Psoas muscle (tissue), 7 donors: ENCODE measurements at regions not wholly inside any gene's neighbourhood (a gene's known extent, or its start where the extent isn't known, plus 50 kb on each side); places are given as distances from the start of the nearest gene placed in this dataset.

Experiments used
- ATAC-seq, 4 donors: fragments of 200-7000 bp; cut with Tn5 transposase; one replicate each; pipeline ENCODE4 v1.9.1; 2020; ENCODE audit warnings: moderate library complexity in 3 of 4, mild to moderate bottlenecking in 2 of 4
- DNase-seq, 2 donors: peaks; one replicate each; pipeline ENCODE4 v3.0.0-alpha.2; 2020
- H3K27ac ChIP-seq: fragments of 200-600 bp; one replicate; pipeline ENCODE4 v1.8.0; 2022
- H3K27me3 ChIP-seq, 3 donors: fragments of 200-600 bp in 1 of 3; one replicate each; pipeline versions ENCODE4 v1.6.1 to v1.8.0; 2013 to 2022; ENCODE audit warnings: low read length in 2 of 3, mild to moderate bottlenecking in 2 of 3, moderate library complexity in 1 of 3; ENCODE audit not compliant: insufficient read depth in 3 of 3
- H3K36me3 ChIP-seq, 2 donors: fragments of 200-600 bp in 1 of 2; one replicate each; pipeline versions ENCODE4 v1.6.1 to v1.8.0; 2013 to 2022; ENCODE audit warnings: low read depth in 1 of 2, mild to moderate bottlenecking in 1 of 2, moderate library complexity in 1 of 2; ENCODE audit not compliant: insufficient read depth in 1 of 2
- H3K4me1 ChIP-seq: fragments of 200-600 bp; one replicate; pipeline ENCODE4 v1.8.0; 2022
- H3K4me3 ChIP-seq: fragments of 200-600 bp; one replicate; pipeline ENCODE4 v1.8.0; 2022; ENCODE audit warnings: mild to moderate bottlenecking
- H3K9me3 ChIP-seq: fragments of 200-600 bp; one replicate; pipeline ENCODE4 v1.8.0; 2022
- CTCF ChIP-seq: fragments of 200-600 bp; IDR thresholded peaks from one replicate; pipeline ENCODE4 v1.8.0; 2022; ENCODE audit warnings: antibody characterized with exemption
- WGBS, 3 donors: extraction: QIAGEN DNeasy Blood & Tissue Kit; methylation state at CpG; one replicate each; pipeline versions ENCODE4 v1.1.6 to v1.1.7; 2013; 5-methylcytosine and 5-hydroxymethylcytosine counted together
- intact Hi-C, 2 donors: fragments of 100-400 bp; cut with DNase I; formaldehyde crosslinking; loops; one replicate each; pipeline versions ENCODE4 v1.11.0 to v1.14.2; 2022
- donor health status: healthy with polysubstance abuse.
- donor health status: DM: no; HTN: no; CAD: no; lungs with moderate emphysema.
- donor health status: Bipolar disorder and iron deficiency.
- donor health status: healthy.
- donor health status: DM: yes; HTN: yes; CAD: no.
- donor health status: DM: no; HTN: no; CAD: no.
- donor health status: DM: yes; HTN: yes; CAD: no.

DNA sequence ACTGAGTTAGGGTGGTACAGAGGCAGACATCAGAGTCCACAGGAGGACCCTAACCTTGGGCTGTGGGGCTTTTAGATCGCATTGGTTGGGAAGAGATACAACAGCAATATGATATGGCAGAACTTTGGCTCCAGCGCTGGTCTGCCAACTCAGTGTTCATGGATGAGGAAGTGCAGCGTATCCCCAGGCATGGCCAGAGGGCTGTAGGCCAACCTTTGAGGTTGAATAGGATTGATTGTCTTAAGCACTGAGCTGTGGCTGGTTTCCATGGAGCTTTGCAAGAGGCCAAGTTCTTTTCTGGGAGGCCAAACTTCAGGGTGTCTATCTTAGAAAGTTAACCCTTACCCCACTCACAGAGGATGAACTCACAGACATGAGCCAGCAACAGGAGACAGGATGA lies 144.1 kb upstream of the TMTC4 start:
- no peaks in the 10 kb centered on the region for H3K4me1 ChIP-seq
- H3K36me3 ChIP-seq, result no peaks in the 10 kb centered on the region
- H3K9me3 ChIP-seq, result no peaks in the 10 kb centered on the region
- H3K4me3 ChIP-seq, result no peak overlapping the region
- 23 to 32% (median 31%) methylated on average over 3 of the region's 3 CpGs for WGBS, 3 donors
- DNase-seq (no peak), ATAC-seq (no peak)
- intact Hi-C loops, result no loop called here
- no peaks in the 10 kb centered on the region for H3K27me3 ChIP-seq
- no peak overlapping the region for H3K27ac ChIP-seq
- no peak for TF ChIP-seq CTCF

- DNase-seq (no peak), ATAC-seq (no peak)
- H3K36me3 ChIP-seq, result no peaks in the 10 kb centered on the region
- H3K27me3 ChIP-seq, result no peaks in the 10 kb centered on the region
- H3K4me3 ChIP-seq, result no peak overlapping the region
- H3K4me1 ChIP-seq, result no peaks in the 10 kb centered on the region
- no peak for TF ChIP-seq CTCF
- H3K9me3 ChIP-seq, result no peaks in the 10 kb centered on the region
- H3K27ac ChIP-seq, result no peak overlapping the region
- intact Hi-C loops, result no loop called here
Observed at GRCh38 chr13:100817928-100818327, 143.3 kb upstream of the TMTC4 start.

DNA sequence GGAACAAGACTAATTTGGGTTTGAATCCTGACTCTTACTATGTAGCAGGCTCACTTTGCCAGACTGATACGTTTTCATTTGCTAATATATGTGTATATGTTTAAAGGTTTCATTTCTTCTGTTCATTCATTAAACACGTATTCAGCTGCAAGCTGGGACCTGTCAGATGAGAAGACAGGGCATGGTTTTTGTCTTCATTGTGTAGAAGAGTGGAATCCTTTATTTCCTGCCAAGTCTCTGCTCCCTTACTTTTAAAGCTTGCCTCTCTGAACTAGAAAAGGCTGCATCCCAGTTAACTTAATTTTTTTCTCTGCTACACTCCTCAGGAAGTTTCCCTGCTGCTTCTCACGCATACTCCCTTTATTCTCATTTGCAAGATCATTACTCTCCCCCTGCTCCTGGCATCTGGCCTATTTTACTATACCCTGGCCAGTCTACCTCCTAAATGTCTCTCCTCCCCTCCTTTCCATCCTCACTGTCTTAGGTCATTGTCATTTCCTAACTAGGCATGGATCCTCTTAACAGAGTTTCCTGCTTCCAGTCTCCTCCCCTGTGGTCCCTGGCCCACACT lies 141.0 kb upstream of the TMTC4 start:
- Histone ChIP-seq H3K27me3 (no peaks in the 10 kb centered on the region), H3K4me1 (no peaks in the 10 kb centered on the region), H3K4me3 (no peak overlapping the region), H3K36me3 (no peaks in the 10 kb centered on the region), H3K27ac (no peak overlapping the region), H3K9me3 (no peaks in the 10 kb centered on the region)
- DNase-seq (no peak), ATAC-seq (no peak)
- WGBS, 3 donors, result 51 to 58% (median 54%) methylated on average over 3 of the region's 3 CpGs
- intact Hi-C loops, result no loop called here
- TF ChIP-seq CTCF, result no peak

GRCh38 chr13:100812982-100813584 lies 138.5 kb upstream of the TMTC4 start:
- Histone ChIP-seq H3K27ac (no peak overlapping the region), H3K4me3 (no peak overlapping the region), H3K9me3 (no peaks in the 10 kb centered on the region), H3K27me3 (no peaks in the 10 kb centered on the region), H3K36me3 (no peaks in the 10 kb centered on the region), H3K4me1 (no peaks in the 10 kb centered on the region)
- ATAC-seq (no peak), DNase-seq (no peak)
- intact Hi-C loops, result no loop called here
- WGBS, 3 donors, result 55 to 71% (median 58%) methylated on average over 2 of the region's 2 CpGs
- no peak for TF ChIP-seq CTCF

DNA sequence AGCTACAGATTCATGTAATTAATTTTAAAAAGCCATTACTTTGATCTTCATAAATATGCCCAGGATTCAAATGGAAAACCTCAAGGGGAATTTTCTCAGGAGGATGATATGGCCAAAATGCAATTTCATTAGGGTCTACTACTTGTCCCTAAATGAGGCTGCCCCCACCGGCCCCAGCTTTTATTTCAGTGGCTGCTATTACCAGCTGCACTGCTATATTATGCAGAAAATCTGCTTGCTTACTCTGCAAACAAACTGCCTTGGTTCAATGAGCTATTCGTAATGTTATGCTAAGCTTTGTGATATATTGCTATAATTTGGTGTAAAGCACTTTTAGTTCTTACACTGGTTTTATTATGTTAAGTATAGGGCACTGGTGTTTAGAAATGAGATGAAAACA lies 137.3 kb upstream of the TMTC4 start:
- Histone ChIP-seq H3K4me3 (no peak overlapping the region), H3K27me3 (no peaks in the 10 kb centered on the region), H3K9me3 (no peaks in the 10 kb centered on the region), H3K27ac (no peak overlapping the region), H3K4me1 (no peaks in the 10 kb centered on the region), H3K36me3 (no peaks in the 10 kb centered on the region)
- ATAC-seq (no peak), DNase-seq (no peak)
- 57 to 68% (median 60%) methylated on average over 2 of the region's 2 CpGs for WGBS, 3 donors
- intact Hi-C loops, result no loop called here
- TF ChIP-seq CTCF, result no peak
